ENCODE measurements at regions not wholly inside any gene's neighbourhood (a gene's known extent, or its start where the extent isn't known, plus 50 kb on each side); places are given as distances from the start of the nearest gene placed in this dataset.

GRCh38 chr1:199082778-199083389 lies 444.0 kb downstream of the PTPRC start:
- CTCF ChIA-PET: no interaction called here
- H3K9me3 ChIP-seq (ENCODE audit: control insufficient read depth, insufficient read depth, low read depth, low read length): no peaks in the 10 kb centered on the region
- H3K27ac ChIP-seq (ENCODE audit: low read length): no peak overlapping the region
- no peak for TF ChIP-seq SIN3A (IDR thresholded peaks at IDR 0.05; ENCODE audit: borderline replicate concordance, insufficient read depth, low read depth, low read length)
- TF ChIP-seq TCF7L2 (IDR thresholded peaks at IDR 0.05; ENCODE audit: low read depth, low read length): no peak
- no peaks in the 10 kb centered on the region for H3K27me3 ChIP-seq (ENCODE audit: control insufficient read depth, insufficient read depth, low read length)
- in situ Hi-C loops (cut with HindIII; ENCODE audit: low pct_unique_long_range_greater_than_20kb, low sequenced_read_pairs) (no loop called here), intact Hi-C loops (cut with micrococcal nuclease; ENCODE audit: unreplicated experiment) (no loop called here)
- no peaks in the 10 kb centered on the region for H3K36me3 ChIP-seq (ENCODE audit: control insufficient read depth, insufficient read depth, low read length)
- no peaks in the 10 kb centered on the region; the same call in 1 of the 2 replicates for H3K4me1 ChIP-seq (ENCODE audit: control insufficient read depth, insufficient read depth, low read length)
- ATAC-seq: no peak
- DNase-seq (ENCODE audit: low read depth, low spot score): no peak
- POLR2A ChIA-PET: no interaction called here
- no TSS peak for BruUV-seq (replicated peaks)
- no peak overlapping the region for H3K4me3 ChIP-seq (ENCODE audit: low read depth in 2 of 2, low read length in 2 of 2)

- Histone ChIP-seq H3K36me3 (ENCODE audit: control insufficient read depth, insufficient read depth, low read length) (no peaks in the 10 kb centered on the region), H3K27ac (ENCODE audit: low read length) (no peak overlapping the region), H3K4me3 (ENCODE audit: low read depth in 2 of 2, low read length in 2 of 2) (no peak overlapping the region), H3K9me3 (ENCODE audit: control insufficient read depth, insufficient read depth, low read depth, low read length) (no peaks in the 10 kb centered on the region), H3K27me3 (ENCODE audit: control insufficient read depth, insufficient read depth, low read length) (no peaks in the 10 kb centered on the region), H3K4me1 (ENCODE audit: control insufficient read depth, insufficient read depth, low read length) (no peaks in the 10 kb centered on the region; the same call in 1 of the 2 replicates)
- ATAC-seq (no peak), DNase-seq (ENCODE audit: low read depth, low spot score) (no peak)
- intact Hi-C loops (cut with micrococcal nuclease; ENCODE audit: unreplicated experiment) (no loop called here), in situ Hi-C loops (cut with HindIII; ENCODE audit: low pct_unique_long_range_greater_than_20kb, low sequenced_read_pairs) (no loop called here)
- no peak for TF ChIP-seq REST (IDR thresholded peaks at IDR 0.05; ENCODE audit: insufficient read depth in 1 of 2, low read depth in 2 of 2, low read length in 1 of 2)
- no peak for TF ChIP-seq TCF7L2 (IDR thresholded peaks at IDR 0.05; ENCODE audit: low read depth, low read length)
- TF ChIP-seq CTCF (IDR thresholded peaks at IDR 0.05): no peak
- TF ChIP-seq SIN3A (IDR thresholded peaks at IDR 0.05; ENCODE audit: borderline replicate concordance, insufficient read depth, low read depth, low read length): no peak
- TF ChIP-seq POLR2AphosphoS5 (IDR thresholded peaks at IDR 0.05; ENCODE audit: low read depth, low read length): no peak
- ChIA-PET CTCF (no interaction called here), POLR2A (no interaction called here)
- no TSS peak for BruUV-seq (replicated peaks)
Measured at GRCh38 chr1:199083680-199084079, 444.8 kb downstream of the PTPRC start.

- Histone ChIP-seq H3K9me3 (ENCODE audit: control insufficient read depth, insufficient read depth, low read depth, low read length) (no peaks in the 10 kb centered on the region), H3K27me3 (ENCODE audit: control insufficient read depth, insufficient read depth, low read length) (no peaks in the 10 kb centered on the region), H3K4me1 (ENCODE audit: control insufficient read depth, insufficient read depth, low read length) (no peaks in the 10 kb centered on the region; the same call in 1 of the 2 replicates), H3K36me3 (ENCODE audit: control insufficient read depth, insufficient read depth, low read length) (no peaks in the 10 kb centered on the region), H3K4me3 (ENCODE audit: low read depth in 2 of 2, low read length in 2 of 2) (no peak overlapping the region), H3K27ac (ENCODE audit: low read length) (no peak overlapping the region)
- DNase-seq (ENCODE audit: low read depth, low spot score): no peak
- TF ChIP-seq REST (IDR thresholded peaks at IDR 0.05; ENCODE audit: insufficient read depth in 1 of 2, low read depth in 2 of 2, low read length in 1 of 2) (no peak), CTCF (IDR thresholded peaks at IDR 0.05) (no peak), TCF7L2 (IDR thresholded peaks at IDR 0.05; ENCODE audit: low read depth, low read length) (no peak), POLR2AphosphoS5 (IDR thresholded peaks at IDR 0.05; ENCODE audit: low read depth, low read length) (no peak), SIN3A (IDR thresholded peaks at IDR 0.05; ENCODE audit: borderline replicate concordance, insufficient read depth, low read depth, low read length) (no peak)
- ChIA-PET CTCF (no interaction called here), POLR2A (no interaction called here)
- intact Hi-C loops (cut with micrococcal nuclease; ENCODE audit: unreplicated experiment): no loop called here
- ATAC-seq: no peak
- BruUV-seq (replicated peaks): no TSS peak
- in situ Hi-C loops (cut with HindIII; ENCODE audit: low pct_unique_long_range_greater_than_20kb, low sequenced_read_pairs): no loop called here
Measured at GRCh38 chr1:199084293-199084692, 445.5 kb downstream of the PTPRC start.
